IPS DF 4.7 (cell line): ENCODE measurements at regions not wholly inside any gene's neighbourhood (a gene's known extent, or its start where the extent isn't known, plus 50 kb on each side); places are given as distances from the start of the nearest gene placed in this dataset.

Experiments used
- DNase-seq: peaks from one replicate; pipeline ENCODE4 v3.0.0-alpha.2; 2013; ENCODE audit warnings: low spot score; ENCODE audit errors: extremely low read depth

DNA sequence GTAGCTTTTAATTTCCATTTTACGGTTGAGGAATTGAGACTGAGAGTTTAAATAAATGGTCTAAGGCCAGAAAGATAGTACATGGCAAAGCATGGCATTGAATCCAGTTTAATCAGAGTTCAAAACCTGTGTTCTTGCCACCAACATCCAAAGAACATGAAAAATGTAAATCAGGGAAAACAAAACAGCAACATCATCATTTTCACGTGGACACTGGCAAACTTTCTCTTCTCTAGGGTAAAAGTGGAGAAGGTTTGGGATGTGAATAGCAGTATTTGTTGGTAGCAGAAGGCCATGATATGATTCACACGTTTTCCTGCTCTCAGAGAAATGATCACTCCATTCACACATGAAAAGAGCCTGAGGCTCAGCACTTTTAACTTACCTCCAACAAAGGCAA is 357.7 kb downstream of the UQCRFS1 start:
- no peak for DNase-seq

DNA sequence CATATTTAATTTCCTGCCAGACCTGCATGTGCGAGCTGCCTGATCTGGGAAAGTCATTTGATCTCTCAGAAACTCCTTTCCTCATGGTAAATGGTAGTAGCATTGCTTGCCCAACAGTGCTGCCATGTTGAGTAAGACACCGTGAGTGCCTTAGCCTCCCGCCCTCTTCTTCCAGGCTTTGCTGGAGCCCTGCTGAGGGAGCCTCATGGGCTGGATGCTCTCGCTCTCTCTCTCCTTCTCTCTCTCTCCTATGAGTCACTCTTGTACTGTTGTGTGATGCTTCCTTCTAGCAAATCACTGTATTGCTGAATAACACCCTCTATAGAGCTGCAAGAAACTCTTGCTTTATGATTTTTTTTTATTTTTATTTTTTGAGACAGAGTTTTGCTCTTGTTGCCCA is 365.5 kb downstream of the UQCRFS1 start:
- DNase-seq, result no peak

DNA sequence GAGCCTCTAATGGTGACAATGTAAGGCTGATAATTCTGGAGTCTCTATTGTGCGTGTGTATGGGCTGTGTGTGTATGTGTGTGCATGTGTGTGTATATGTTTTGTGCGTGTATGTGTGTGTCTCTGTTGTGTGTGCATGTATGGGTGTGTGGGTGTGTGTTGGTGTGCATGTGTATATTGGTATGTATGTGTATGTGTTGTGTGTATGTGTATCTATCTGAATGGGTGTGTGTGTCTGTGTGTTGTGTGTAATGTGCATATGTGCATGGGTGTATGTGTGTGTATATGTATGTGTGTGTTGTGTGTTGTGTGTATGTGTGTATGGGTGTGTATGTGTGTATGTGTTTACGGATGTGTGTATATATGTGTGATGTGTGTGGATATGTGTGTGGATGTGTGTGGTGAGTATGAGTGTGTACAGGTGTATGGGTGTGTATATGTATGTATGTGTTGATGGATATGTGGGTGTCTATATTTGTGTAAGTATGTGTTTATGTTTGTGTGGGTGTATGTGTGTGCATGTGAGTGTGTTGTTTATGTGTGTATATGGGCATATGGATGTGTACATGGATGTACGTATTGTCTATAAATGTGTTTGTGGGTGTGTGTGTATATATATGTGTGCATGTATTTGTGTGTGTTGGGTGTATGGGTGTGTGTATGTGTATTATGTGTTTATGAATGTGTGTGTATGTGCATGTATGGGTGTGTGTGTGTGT is 366.7 kb downstream of the UQCRFS1 start:
- DNase-seq, result no peak

DNA sequence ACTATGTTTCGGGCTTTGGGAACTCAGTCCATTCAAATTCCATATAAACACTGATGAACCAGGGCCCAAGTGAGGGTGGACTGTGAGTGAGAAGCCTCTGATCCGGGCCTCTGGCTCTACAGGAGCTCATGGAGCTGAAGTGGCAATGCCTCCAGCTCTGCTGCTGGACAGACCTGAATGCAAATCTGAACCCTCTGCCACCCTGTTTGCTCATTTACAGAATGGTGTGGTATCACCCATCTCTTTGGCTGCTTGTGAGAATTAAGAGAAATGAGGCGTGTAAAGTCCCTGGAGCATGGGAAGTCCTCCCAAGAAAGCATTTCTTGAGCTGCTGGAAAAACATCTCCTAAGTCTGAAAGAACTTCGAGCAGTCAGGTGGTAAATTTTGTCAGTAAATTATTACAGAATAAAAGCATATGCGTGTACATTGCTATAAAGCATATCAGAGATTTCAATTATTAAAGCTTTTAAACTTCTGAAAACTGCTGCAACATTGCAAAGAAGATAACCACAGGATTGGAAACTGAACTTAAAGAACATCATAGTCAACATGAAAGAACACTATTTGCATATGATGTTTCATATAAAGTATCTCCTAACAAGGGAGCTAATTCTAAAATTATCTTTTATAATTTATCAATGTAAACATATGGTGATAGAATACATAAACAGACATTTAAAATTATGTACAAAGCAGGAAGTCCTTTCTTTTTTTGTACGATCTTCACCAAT is 369.0 kb downstream of the UQCRFS1 start:
- no peak for DNase-seq

DNA sequence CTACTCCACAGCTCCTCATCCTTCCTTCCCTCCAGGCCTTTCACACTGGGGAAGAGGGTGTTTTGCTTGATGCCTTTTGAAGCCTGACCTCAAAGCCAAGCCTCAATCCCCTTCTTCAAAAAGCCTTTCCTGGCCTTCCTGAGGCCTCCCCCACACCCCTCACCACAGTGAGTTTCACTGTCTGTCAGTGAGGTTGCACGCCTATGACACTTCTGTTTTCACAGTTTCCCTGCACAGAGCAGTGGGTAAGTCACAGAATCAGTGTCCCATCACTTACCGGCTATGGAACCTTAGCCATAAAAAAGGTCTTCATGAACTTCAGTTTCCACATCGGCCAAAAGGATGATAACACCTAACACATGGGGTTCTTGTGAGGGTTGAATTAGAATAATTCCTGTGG is 371.4 kb downstream of the UQCRFS1 start:
- DNase-seq, result no peak

DNA sequence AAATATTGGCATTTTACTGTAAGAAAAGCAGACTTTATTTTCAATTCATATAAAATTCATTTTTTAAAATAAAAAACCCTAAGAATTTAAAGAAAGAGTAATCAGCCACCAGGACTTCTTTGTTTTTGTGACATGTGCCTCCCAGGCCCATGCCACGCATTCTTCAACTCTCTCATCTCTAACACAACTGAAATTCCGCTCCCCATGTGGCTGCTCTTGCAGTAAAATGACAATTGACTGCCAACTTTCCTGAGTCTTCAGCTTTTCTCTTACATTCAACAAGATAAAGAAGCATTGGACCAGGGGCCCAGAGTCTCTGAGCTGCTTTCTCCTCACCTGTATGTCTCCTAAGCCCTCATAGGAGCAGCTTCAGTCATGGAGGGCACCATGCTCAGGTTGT is 372.1 kb downstream of the UQCRFS1 start:
- no peak for DNase-seq

DNA sequence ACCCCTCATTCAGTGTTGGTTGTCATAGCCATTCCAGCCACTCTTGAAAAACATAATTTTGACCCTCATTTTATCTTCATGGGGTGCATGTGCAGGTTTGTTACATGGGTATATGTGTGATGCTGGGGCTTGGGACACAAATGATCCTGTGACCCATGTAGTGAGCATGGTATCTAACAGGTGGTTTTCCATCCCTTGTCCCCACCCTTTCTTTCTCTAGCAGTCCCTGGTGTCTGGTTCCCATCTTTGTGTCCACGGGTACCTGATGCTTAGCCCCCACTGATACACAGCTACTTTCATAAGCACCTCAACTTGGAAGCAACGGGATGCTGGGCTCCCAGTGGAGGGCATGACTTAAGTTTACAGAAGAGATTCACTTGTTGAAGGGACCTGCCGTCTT is 373.5 kb downstream of the UQCRFS1 start:
- no peak for DNase-seq

DNA sequence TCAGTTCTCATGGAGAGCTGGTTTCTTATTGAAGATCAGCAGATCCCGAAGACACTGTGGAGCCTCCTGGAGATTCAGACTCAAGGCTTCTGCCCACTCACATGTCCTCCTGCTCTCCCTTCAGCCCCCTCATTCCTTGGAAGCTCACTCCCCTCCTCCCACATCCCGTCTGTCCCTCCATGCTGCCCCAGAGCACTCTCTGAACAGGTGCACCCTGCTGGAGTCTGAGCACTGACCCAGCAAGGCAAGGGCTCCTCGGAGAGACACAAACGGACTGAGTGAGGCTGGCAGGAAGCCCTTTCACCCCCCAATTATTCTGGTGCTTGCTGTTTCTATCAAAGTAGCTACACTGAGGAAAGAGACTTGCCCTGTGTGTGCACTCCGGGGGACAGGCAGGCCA is 374.0 kb downstream of the UQCRFS1 start:
- DNase-seq, result no peak

DNA sequence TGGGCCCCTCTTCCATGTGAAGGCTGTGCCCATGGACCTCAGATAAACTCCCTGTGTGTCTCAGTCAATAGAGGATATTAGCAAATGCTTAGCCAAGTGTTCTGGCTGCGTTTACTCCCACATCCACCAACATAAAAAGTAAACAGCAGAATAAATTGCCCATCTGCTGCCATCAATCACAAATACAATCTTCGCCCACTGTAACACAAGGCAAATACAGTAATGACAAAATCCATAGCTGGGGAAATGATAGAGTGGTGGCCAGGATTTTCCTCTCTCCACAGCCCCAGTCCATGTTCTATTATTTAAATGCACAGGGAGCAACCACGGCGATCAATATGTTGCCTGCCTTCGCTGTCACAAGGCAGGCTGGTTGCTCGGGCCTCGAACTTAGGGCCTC is 376.5 kb downstream of the UQCRFS1 start:
- no peak for DNase-seq

DNA sequence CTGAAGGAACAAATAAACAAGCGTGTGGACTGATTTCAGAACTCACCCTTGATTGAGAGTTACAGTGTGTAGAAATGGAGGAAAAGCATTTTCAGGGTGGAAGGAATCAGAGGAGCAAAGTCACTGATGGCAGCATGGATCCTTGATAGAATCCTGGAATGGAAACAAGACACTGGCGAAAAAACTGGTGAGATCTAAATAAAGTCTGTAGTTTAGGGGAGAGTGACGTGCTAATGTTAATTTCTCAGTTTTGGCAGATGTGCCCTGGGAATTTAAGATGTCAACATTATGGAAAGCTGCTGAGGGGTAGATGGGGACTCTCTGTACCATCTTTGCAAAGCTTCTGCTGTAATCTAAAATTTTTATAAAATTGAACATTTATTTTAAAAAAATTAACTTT is 378.0 kb downstream of the UQCRFS1 start:
- no peak for DNase-seq

DNA sequence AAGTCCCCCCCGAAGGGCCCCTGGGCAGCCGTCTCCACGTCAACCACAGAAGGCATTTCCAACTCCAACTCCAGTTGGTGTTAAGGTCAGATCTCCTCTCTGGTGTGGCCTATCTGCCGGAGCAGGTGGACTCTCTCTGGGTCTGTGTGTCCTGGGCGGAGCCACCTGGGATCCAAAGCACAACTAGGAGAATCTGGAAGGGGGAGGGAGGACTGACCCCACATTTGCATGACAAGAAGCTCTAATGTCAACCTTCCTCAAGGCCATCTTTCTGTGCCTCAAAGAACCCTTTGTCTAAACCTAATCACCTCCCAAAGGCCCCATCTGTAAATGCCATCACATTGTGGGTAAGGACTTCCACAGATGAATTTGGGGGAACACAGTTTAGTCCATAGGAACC is 381.5 kb downstream of the UQCRFS1 start:
- DNase-seq, result peak; percentile 38

DNA sequence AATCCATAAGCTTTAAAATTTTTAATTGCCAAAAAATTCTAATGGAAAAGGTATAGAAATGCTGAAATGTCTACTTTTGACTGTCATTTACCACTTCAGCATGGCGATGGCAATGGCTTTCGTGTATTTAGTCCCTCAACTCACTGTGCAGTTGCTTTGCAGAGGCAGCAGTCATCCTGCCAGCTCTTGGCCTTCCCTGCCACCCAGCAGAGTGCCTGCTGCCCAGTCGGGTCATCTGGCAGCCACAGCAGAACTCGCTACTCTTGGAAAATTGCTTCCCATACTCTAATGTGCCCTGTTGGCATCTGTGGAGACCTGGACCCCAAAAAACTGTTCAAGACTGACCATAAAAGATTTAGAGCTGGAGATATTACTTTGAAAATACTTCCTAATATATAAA is 383.2 kb downstream of the UQCRFS1 start:
- DNase-seq, result no peak

DNA sequence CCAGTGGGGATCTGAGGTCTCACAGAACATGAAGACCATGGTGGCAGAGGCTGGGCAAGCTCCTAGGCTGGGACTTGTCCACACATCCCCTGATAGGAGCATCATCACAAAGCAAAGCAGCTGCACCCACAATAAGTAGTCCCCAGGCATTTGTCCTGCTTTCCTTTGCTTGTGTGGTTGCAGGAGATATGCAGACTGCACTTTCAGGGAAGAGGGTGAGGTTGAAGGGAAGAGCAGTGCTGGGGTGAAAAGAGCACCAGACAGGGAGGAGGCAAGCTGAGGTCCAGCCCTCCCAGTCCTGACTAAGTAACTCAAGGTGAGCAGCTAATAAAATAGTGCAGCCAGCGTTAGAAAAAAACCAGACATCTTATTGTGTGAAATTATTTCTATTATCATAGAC is 383.6 kb downstream of the UQCRFS1 start:
- no peak for DNase-seq

DNA sequence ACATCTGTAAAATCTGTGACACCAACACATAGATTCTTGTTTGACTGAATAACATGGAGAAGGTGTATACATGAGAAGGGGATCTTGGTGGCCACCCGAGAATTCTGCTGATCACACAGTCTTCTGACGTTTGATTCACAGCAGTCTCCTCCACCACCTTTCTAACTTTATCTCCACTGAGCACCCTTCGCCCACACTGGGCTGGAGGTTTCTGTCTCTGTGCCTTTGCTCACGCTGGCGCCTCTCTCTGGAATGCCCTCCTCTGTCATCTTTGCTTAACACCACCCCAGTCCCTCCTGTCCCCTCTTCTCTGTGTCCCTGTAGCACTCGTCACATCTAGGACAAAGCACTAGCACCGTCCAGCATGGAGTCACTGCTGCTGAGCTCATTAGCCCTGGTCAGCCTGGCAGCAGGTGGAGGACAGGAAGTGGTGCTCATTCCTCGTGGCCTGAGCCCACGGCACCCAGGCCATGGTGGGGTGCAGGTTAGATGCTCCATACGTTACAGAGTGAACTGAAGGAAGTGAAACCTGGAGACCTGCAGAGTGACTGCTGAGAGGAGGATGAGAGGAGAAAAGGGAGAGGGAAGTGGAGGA is 384.6 kb downstream of the UQCRFS1 start:
- no peak for DNase-seq

DNA sequence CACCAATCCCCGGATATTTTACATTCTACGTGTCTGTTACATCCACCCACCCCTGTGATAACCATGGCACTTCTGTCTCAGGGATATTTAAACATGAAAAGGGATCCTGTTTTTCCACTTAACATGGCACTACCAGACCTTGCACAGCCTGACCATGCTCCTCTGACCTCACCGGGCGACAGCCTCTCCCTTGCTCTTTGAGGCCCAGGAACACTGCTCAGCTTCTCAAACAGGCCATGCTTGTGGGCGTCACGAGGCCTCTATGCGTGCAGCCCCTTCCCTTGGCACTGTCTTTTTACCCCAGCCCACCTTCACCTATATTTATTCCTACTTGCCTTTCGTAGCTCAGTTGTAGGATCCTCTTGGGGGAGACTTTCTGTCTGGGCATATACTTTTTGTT is 385.6 kb downstream of the UQCRFS1 start:
- DNase-seq, result no peak

DNA sequence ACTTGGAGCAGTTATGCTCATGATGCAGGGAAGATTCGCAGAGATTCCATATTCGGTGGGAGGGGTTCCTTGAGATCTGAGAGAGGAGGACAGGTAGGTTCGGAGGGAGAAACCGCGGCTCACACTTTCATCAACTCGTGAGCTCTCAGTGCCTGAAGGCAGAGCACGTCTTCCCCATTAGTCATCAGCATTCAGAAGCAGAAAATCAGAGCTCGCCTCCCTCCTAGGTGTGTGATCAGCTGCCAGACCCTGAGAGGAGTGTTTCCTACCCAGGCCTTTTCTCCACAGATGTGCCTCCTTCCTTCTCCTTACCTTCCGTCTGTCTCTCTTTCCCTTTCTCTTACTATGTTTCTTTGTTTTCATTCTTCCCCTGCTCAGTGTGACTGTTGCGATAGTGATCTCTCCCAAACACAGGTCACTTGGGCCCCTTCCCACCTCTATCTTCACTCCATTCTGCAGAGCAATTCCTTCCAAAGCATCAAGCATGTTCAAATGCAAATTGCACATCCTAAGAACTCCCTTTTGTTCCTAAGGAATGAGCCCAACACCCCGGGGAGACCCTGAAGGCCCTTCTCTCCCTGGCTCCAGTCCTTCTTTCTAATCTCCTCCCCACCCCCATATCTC is 389.5 kb downstream of the UQCRFS1 start:
- DNase-seq, result peak; percentile 33

DNA sequence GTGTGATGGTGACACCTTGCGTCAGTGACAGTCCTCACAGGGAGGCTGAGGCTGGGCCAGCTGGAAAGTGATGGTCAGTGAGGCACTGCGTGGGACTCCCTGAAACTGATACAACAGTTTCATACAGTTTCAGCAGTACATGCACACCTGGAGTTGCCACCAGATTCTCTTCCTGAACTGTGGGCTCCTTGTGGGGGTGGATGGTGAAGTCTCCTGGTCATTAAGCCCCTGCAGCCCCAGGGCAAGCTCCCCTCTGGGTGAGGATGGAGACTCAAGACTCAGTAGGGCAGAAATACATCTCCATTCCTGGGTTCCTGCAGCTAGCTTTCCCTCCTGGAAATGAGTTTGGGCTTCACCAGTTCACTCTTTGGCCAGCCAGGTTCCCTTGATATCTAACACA is 392.7 kb downstream of the UQCRFS1 start:
- DNase-seq, result no peak

DNA sequence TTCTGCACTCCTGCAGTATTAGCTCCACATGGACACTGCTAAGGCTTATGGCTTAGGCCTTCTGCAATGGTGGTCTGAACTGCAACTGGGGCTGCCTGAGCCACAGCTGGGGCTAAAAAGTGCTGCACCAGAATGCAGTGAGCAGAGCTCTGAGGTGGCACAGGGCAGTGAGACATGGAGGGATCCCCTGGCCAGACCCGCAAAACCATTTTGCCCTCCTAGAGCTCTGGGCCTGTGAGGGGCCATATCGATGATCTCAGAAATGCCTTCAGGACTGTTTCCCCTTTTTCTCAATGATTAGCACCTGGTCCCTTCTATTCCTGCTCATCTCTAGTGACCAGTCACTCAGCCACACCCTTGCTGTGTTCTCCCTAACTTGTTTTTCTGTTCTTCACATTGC is 397.7 kb downstream of the UQCRFS1 start:
- DNase-seq, result no peak

DNA sequence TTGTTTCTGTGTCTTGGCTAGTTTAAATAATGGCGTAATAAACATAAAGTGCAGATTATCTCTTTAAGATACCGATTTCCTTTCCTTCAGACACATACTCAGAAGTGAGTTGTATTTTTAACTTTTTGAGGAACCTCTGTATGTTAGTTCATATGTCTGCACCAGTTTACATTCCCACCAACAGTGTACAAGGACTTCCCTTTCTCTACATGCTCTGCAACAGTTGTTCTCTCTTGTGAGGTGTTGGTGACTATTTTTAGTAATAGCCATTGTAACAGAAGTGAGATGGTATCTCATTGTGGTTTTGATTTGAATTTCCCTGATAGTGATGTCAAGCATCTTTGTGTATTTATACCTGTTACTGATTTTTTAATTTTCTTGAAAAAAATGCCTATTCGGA is 418.6 kb downstream of the UQCRFS1 start:
- no peak for DNase-seq

DNA sequence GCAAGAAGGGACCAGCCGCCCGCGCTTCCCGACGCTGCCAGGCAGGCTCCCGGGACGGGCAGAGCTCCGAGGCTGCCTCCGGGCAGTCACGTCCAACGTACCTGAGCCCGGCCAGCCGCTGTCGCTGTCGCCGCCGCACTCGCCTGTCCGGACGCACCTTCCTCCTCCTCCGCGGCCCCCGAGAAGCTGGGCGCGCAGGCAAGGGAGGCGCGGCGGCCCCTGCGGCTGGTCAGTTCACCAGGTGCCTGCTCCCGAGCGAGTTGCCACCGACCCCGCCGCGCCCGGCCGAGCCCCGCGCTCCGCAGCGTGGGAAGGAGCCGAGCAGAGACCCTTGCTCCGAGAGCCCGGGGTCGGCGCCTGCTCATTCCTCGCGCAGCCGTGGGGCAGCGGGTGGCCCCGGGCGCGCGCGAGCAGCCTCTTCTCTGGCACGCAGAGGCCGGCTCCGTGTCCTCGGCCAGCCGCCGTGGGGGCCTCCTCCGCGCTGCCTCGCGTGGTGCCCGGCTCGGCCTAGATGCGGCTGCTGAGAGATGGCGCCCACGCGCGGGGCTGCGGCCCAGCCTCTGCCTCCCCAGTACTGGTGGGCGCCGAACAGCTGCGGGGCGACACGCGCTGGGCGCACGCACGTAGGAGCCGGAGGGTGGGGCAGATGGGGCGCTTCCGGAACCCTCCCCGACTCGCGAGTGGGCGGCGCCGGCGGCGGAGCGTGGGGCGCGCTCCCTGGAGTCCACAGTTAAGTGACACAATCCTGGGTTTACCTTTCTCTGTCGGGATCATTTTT is 419.4 kb downstream of the UQCRFS1 start:
- DNase-seq, result peak; percentile 7

DNA sequence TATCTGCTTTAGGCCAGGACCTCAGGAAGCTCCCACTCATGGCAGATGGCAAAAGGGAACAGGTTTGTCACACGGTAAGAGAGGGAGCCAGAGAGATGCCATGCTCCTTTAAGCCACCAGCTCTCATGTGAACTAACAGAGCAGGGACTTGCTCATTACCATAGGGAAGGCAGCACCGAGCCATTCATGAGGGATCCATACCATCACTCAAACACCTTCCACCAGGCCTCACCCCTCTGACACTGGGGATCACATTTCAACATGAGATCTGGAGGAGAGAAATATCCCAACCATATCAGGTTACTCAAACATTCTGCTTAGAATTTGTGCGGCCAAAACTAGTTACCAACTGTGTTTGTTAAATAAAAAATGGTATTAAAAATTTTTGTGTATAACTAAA is 427.0 kb downstream of the UQCRFS1 start:
- DNase-seq, result peak; percentile 11

DNA sequence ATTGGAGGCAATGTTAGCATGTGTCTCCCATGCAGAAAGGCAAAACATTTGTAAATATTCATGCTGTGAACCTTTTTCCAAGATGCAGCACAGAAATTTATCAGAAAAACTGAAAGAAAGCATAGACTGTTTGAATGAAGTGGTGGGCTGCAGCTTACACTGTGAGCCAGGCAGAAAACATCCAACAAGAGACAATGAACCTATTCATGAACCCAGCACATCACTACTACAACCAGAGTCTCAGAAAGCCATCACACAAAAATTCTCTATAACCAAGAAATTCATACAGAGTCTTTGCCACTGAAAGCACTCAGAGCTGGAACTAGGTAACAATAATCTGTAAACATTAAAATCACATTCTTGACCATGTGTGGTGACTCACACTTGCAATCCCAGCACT is 448.9 kb downstream of the UQCRFS1 start:
- DNase-seq, result no peak
